ENCODE measurements at regions not wholly inside any gene's neighbourhood (a gene's known extent, or its start where the extent isn't known, plus 50 kb on each side); places are given as distances from the start of the nearest gene placed in this dataset.

GRCh38 chr12:61706783-61707182 is 553.4 kb upstream of the USP15 start:
- H3K27me3 ChIP-seq (ENCODE audit: insufficient read depth, low read length, poor library complexity), result no peaks in the 10 kb centered on the region
- no peak overlapping the region for H2BK15ac ChIP-seq (replicated peaks; ENCODE audit: low read depth)
- no peaks in the 10 kb centered on the region for H3K4me1 ChIP-seq (ENCODE audit: control insufficient read depth, low read depth, low read length)
- no peak overlapping the region for H3K23ac ChIP-seq (ENCODE audit: low read length)
- no peak overlapping the region for H4K8ac ChIP-seq (ENCODE audit: low read depth, low read length)
- no peak overlapping the region for H3K27ac ChIP-seq (ENCODE audit: low read depth, low read length)
- WGBS (ENCODE audit: extremely low coverage, insufficient coverage, low lambda C conversion rate), result no CpG with 5 or more reads among the region's 1 CpG
- H4K5ac ChIP-seq (ENCODE audit: low read length), result no peak overlapping the region
- no peak overlapping the region for H3K4me3 ChIP-seq (ENCODE audit: low read length)
- no peak overlapping the region for H2AK5ac ChIP-seq (ENCODE audit: low read length)
- no peak overlapping the region for H3K18ac ChIP-seq (ENCODE audit: low read length)
- no peak overlapping the region for H2BK120ac ChIP-seq (ENCODE audit: low read depth, low read length)
- no peak overlapping the region for H3K56ac ChIP-seq (ENCODE audit: low read length)
- no peak for DNase-seq
- H3K36me3 ChIP-seq (ENCODE audit: control insufficient read depth, insufficient read depth, low read length), result no peaks in the 10 kb centered on the region
- no peak overlapping the region for H3K4ac ChIP-seq (ENCODE audit: low read depth, low read length)
- H3K79me2 ChIP-seq (ENCODE audit: control insufficient read depth, insufficient read depth, low read length), result no peaks in the 10 kb centered on the region
- no peaks in the 10 kb centered on the region for H3K79me1 ChIP-seq (ENCODE audit: low read length)
- no peak overlapping the region for H3K9ac ChIP-seq (ENCODE audit: low read length)
- no peak overlapping the region for H2BK5ac ChIP-seq (ENCODE audit: low read length)
- no peak overlapping the region for H3K4me2 ChIP-seq (ENCODE audit: low read length)

GRCh38 chr12:61713121-61713520 is 547.1 kb upstream of the USP15 start:
- no CpG with 5 or more reads among the region's 5 CpGs for WGBS (ENCODE audit: extremely low coverage, insufficient coverage, low lambda C conversion rate)
- H3K4ac ChIP-seq (ENCODE audit: low read depth, low read length), result no peak overlapping the region
- H3K23ac ChIP-seq (ENCODE audit: low read length), result no peak overlapping the region
- H3K56ac ChIP-seq (ENCODE audit: low read length), result no peak overlapping the region
- no peak for DNase-seq
- no peak overlapping the region for H3K4me2 ChIP-seq (ENCODE audit: low read length)
- no peaks in the 10 kb centered on the region for H3K27me3 ChIP-seq (ENCODE audit: insufficient read depth, low read length, poor library complexity)
- H3K79me2 ChIP-seq (ENCODE audit: control insufficient read depth, insufficient read depth, low read length), result no peaks in the 10 kb centered on the region
- no peak overlapping the region for H2BK15ac ChIP-seq (replicated peaks; ENCODE audit: low read depth)
- no peak overlapping the region for H3K4me3 ChIP-seq (ENCODE audit: low read length)
- no peak overlapping the region for H2BK5ac ChIP-seq (ENCODE audit: low read length)
- no peak overlapping the region for H2AK5ac ChIP-seq (ENCODE audit: low read length)
- no peak overlapping the region for H3K27ac ChIP-seq (ENCODE audit: low read depth, low read length)
- H3K4me1 ChIP-seq (ENCODE audit: control insufficient read depth, low read depth, low read length), result no peaks in the 10 kb centered on the region
- no peaks in the 10 kb centered on the region for H3K36me3 ChIP-seq (ENCODE audit: control insufficient read depth, insufficient read depth, low read length)
- H3K79me1 ChIP-seq (ENCODE audit: low read length), result no peaks in the 10 kb centered on the region
- H3K9ac ChIP-seq (ENCODE audit: low read length), result no peak overlapping the region
- no peak overlapping the region for H4K5ac ChIP-seq (ENCODE audit: low read length)
- H2BK120ac ChIP-seq (ENCODE audit: low read depth, low read length), result no peak overlapping the region
- no peak overlapping the region for H4K8ac ChIP-seq (ENCODE audit: low read depth, low read length)
- no peak overlapping the region for H3K18ac ChIP-seq (ENCODE audit: low read length)

GRCh38 chr12:61717986-61718385 is 542.2 kb upstream of the USP15 start:
- Histone ChIP-seq H2BK15ac (replicated peaks; ENCODE audit: low read depth) (no peak overlapping the region), H3K79me2 (ENCODE audit: control insufficient read depth, insufficient read depth, low read length) (no peaks in the 10 kb centered on the region), H3K23ac (ENCODE audit: low read length) (no peak overlapping the region), H4K8ac (ENCODE audit: low read depth, low read length) (no peak overlapping the region), H3K36me3 (ENCODE audit: control insufficient read depth, insufficient read depth, low read length) (no peaks in the 10 kb centered on the region), H3K4me1 (ENCODE audit: control insufficient read depth, low read depth, low read length) (no peaks in the 10 kb centered on the region), H2BK120ac (ENCODE audit: low read depth, low read length) (no peak overlapping the region), H3K18ac (ENCODE audit: low read length) (no peak overlapping the region), H4K5ac (ENCODE audit: low read length) (no peak overlapping the region), H3K4me2 (ENCODE audit: low read length) (no peak overlapping the region), H3K79me1 (ENCODE audit: low read length) (no peaks in the 10 kb centered on the region), H3K56ac (ENCODE audit: low read length) (no peak overlapping the region), H3K27me3 (ENCODE audit: insufficient read depth, low read length, poor library complexity) (no peaks in the 10 kb centered on the region), H3K27ac (ENCODE audit: low read depth, low read length) (no peak overlapping the region), H3K9ac (ENCODE audit: low read length) (no peak overlapping the region), H2AK5ac (ENCODE audit: low read length) (no peak overlapping the region), H2BK5ac (ENCODE audit: low read length) (no peak overlapping the region), H3K4ac (ENCODE audit: low read depth, low read length) (no peak overlapping the region), H3K4me3 (ENCODE audit: low read length) (no peak overlapping the region)
- WGBS (ENCODE audit: extremely low coverage, insufficient coverage, low lambda C conversion rate), result no CpG with 5 or more reads among the region's 4 CpGs
- DNase-seq, result no peak

- no peaks in the 10 kb centered on the region for H3K27me3 ChIP-seq (ENCODE audit: insufficient read depth, low read length, poor library complexity)
- no peak overlapping the region for H2BK15ac ChIP-seq (replicated peaks; ENCODE audit: low read depth)
- no peak overlapping the region for H3K18ac ChIP-seq (ENCODE audit: low read length)
- H4K8ac ChIP-seq (ENCODE audit: low read depth, low read length), result no peak overlapping the region
- no peak overlapping the region for H3K9ac ChIP-seq (ENCODE audit: low read length)
- WGBS (ENCODE audit: extremely low coverage, insufficient coverage, low lambda C conversion rate), result no CpG with 5 or more reads among the region's 1 CpG
- no peak overlapping the region for H3K4me2 ChIP-seq (ENCODE audit: low read length)
- H4K5ac ChIP-seq (ENCODE audit: low read length), result no peak overlapping the region
- no peak overlapping the region for H2BK5ac ChIP-seq (ENCODE audit: low read length)
- no peak overlapping the region for H2AK5ac ChIP-seq (ENCODE audit: low read length)
- no peaks in the 10 kb centered on the region for H3K36me3 ChIP-seq (ENCODE audit: control insufficient read depth, insufficient read depth, low read length)
- H3K4ac ChIP-seq (ENCODE audit: low read depth, low read length), result no peak overlapping the region
- no peak overlapping the region for H3K23ac ChIP-seq (ENCODE audit: low read length)
- H3K79me1 ChIP-seq (ENCODE audit: low read length), result no peaks in the 10 kb centered on the region
- H3K4me3 ChIP-seq (ENCODE audit: low read length), result no peak overlapping the region
- H2BK120ac ChIP-seq (ENCODE audit: low read depth, low read length), result no peak overlapping the region
- H3K56ac ChIP-seq (ENCODE audit: low read length), result no peak overlapping the region
- no peak for DNase-seq
- H3K4me1 ChIP-seq (ENCODE audit: control insufficient read depth, low read depth, low read length), result no peaks in the 10 kb centered on the region
- no peaks in the 10 kb centered on the region for H3K79me2 ChIP-seq (ENCODE audit: control insufficient read depth, insufficient read depth, low read length)
- no peak overlapping the region for H3K27ac ChIP-seq (ENCODE audit: low read depth, low read length)
Measured at GRCh38 chr12:61739925-61740324, 520.3 kb upstream of the USP15 start.

GRCh38 chr12:61750604-61751003 is 509.6 kb upstream of the USP15 start:
- WGBS (ENCODE audit: extremely low coverage, insufficient coverage, low lambda C conversion rate), result no CpG with 5 or more reads among the region's 1 CpG
- no peak overlapping the region for H3K4me2 ChIP-seq (ENCODE audit: low read length)
- H2AK5ac ChIP-seq (ENCODE audit: low read length), result no peak overlapping the region
- H3K36me3 ChIP-seq (ENCODE audit: control insufficient read depth, insufficient read depth, low read length), result no peaks in the 10 kb centered on the region
- no peaks in the 10 kb centered on the region for H3K79me2 ChIP-seq (ENCODE audit: control insufficient read depth, insufficient read depth, low read length)
- no peak overlapping the region for H3K4ac ChIP-seq (ENCODE audit: low read depth, low read length)
- no peaks in the 10 kb centered on the region for H3K4me1 ChIP-seq (ENCODE audit: control insufficient read depth, low read depth, low read length)
- H3K23ac ChIP-seq (ENCODE audit: low read length), result no peak overlapping the region
- no peak overlapping the region for H3K27ac ChIP-seq (ENCODE audit: low read depth, low read length)
- H3K79me1 ChIP-seq (ENCODE audit: low read length), result no peaks in the 10 kb centered on the region
- no peak overlapping the region for H3K18ac ChIP-seq (ENCODE audit: low read length)
- H2BK15ac ChIP-seq (replicated peaks; ENCODE audit: low read depth), result no peak overlapping the region
- no peak overlapping the region for H3K4me3 ChIP-seq (ENCODE audit: low read length)
- H4K5ac ChIP-seq (ENCODE audit: low read length), result no peak overlapping the region
- H3K56ac ChIP-seq (ENCODE audit: low read length), result no peak overlapping the region
- no peak for DNase-seq
- no peak overlapping the region for H3K9ac ChIP-seq (ENCODE audit: low read length)
- H4K8ac ChIP-seq (ENCODE audit: low read depth, low read length), result no peak overlapping the region
- H2BK120ac ChIP-seq (ENCODE audit: low read depth, low read length), result no peak overlapping the region
- no peak overlapping the region for H2BK5ac ChIP-seq (ENCODE audit: low read length)
- no peaks in the 10 kb centered on the region for H3K27me3 ChIP-seq (ENCODE audit: insufficient read depth, low read length, poor library complexity)

- Histone ChIP-seq H3K36me3 (ENCODE audit: control insufficient read depth, insufficient read depth, low read length) (no peaks in the 10 kb centered on the region), H2BK120ac (ENCODE audit: low read depth, low read length) (no peak overlapping the region), H2BK15ac (replicated peaks; ENCODE audit: low read depth) (no peak overlapping the region), H3K79me2 (ENCODE audit: control insufficient read depth, insufficient read depth, low read length) (no peaks in the 10 kb centered on the region), H4K5ac (ENCODE audit: low read length) (no peak overlapping the region), H3K18ac (ENCODE audit: low read length) (no peak overlapping the region), H3K23ac (ENCODE audit: low read length) (no peak overlapping the region), H3K4ac (ENCODE audit: low read depth, low read length) (no peak overlapping the region), H3K9ac (ENCODE audit: low read length) (no peak overlapping the region), H4K8ac (ENCODE audit: low read depth, low read length) (no peak overlapping the region), H3K27ac (ENCODE audit: low read depth, low read length) (no peak overlapping the region), H3K56ac (ENCODE audit: low read length) (no peak overlapping the region), H3K4me2 (ENCODE audit: low read length) (no peak overlapping the region), H2AK5ac (ENCODE audit: low read length) (no peak overlapping the region), H3K4me3 (ENCODE audit: low read length) (no peak overlapping the region), H2BK5ac (ENCODE audit: low read length) (no peak overlapping the region), H3K27me3 (ENCODE audit: insufficient read depth, low read length, poor library complexity) (no peaks in the 10 kb centered on the region), H3K4me1 (ENCODE audit: control insufficient read depth, low read depth, low read length) (no peaks in the 10 kb centered on the region), H3K79me1 (ENCODE audit: low read length) (no peaks in the 10 kb centered on the region)
- no peak for DNase-seq
- 100% methylated on average over 1 of the region's 1 CpG for WGBS (ENCODE audit: extremely low coverage, insufficient coverage, low lambda C conversion rate)
Measured at GRCh38 chr12:61754214-61754613, 506.0 kb upstream of the USP15 start.
